HEK293 (cell line): ENCODE measurements at regions not wholly inside any gene's neighbourhood (a gene's known extent, or its start where the extent isn't known, plus 50 kb on each side); places are given as distances from the start of the nearest gene placed in this dataset.

ENCODE experiments used
- CTCF ChIP-seq: fragments of 450-650 bp; formaldehyde crosslinking; IDR thresholded peaks from 2 replicates; pipeline ENCODE4 v1.5.1; 2016; ENCODE audit warnings: missing biosample characterization, missing genetic modification characterization
- GLI4 ChIP-seq: fragments of 450-650 bp; formaldehyde crosslinking; IDR thresholded peaks from 2 replicates; pipeline ENCODE4 v1.5.1; 2016; ENCODE audit warnings: missing biosample characterization, missing genetic modification characterization
- SALL2 ChIP-seq: fragments of 450-650 bp; formaldehyde crosslinking; IDR thresholded peaks from 2 replicates; pipeline ENCODE4 v1.5.0; 2017; ENCODE audit warnings: missing biosample characterization, mild to moderate bottlenecking, missing genetic modification characterization, borderline replicate concordance
- ZBTB8A ChIP-seq: fragments of 450-650 bp; formaldehyde crosslinking; IDR thresholded peaks from 2 replicates; pipeline ENCODE4 v1.5.1; 2016; ENCODE audit warnings: missing biosample characterization, missing genetic modification characterization
- ZNF785 ChIP-seq: fragments of 450-650 bp; formaldehyde crosslinking; IDR thresholded peaks from 2 replicates; pipeline ENCODE4 v1.5.1; 2016; ENCODE audit warnings: missing biosample characterization, missing genetic modification characterization

- TF ChIP-seq GLI4 (no peak), CTCF (tag by site-specific recombination) (no peak), ZBTB8A (no peak), SALL2 (tag by site-specific recombination) (no peak), ZNF785 (tag by site-specific recombination) (no peak)
Observed at GRCh38 chr15:62262305-62262941, 97.3 kb upstream of the C2CD4B start.
